ENCODE measurements at regions not wholly inside any gene's neighbourhood (a gene's known extent, or its start where the extent isn't known, plus 50 kb on each side); places are given as distances from the start of the nearest gene placed in this dataset.

GRCh38 chr5:130578354-130578753 lies 586.7 kb downstream of the HINT1 start:
- Mint-ChIP-seq H3K4me3 (no peak overlapping the region), H3K9me3 (no peaks in the 10 kb centered on the region), H3K4me1 (no peaks in the 10 kb centered on the region), H3K27me3 (peaks cover 8% of the 10 kb centered on the region), H3K36me3 (no peaks in the 10 kb centered on the region), H3K27ac (no peak overlapping the region)

GRCh38 chr5:130571076-130571475 lies 594.0 kb downstream of the HINT1 start:
- H3K36me3 Mint-ChIP-seq = no peaks in the 10 kb centered on the region
- no peaks in the 10 kb centered on the region for H3K4me1 Mint-ChIP-seq
- H3K9me3 Mint-ChIP-seq = no peaks in the 10 kb centered on the region
- H3K27ac Mint-ChIP-seq = no peak overlapping the region
- H3K27me3 Mint-ChIP-seq = peaks cover 3% of the 10 kb centered on the region
- H3K4me3 Mint-ChIP-seq = no peak overlapping the region

- H3K36me3 Mint-ChIP-seq = no peaks in the 10 kb centered on the region
- peaks cover 3% of the 10 kb centered on the region for H3K27me3 Mint-ChIP-seq
- peaks cover 4% of the 10 kb centered on the region for H3K9me3 Mint-ChIP-seq
- H3K4me3 Mint-ChIP-seq = no peak overlapping the region
- H3K4me1 Mint-ChIP-seq = no peaks in the 10 kb centered on the region
- no peak overlapping the region for H3K27ac Mint-ChIP-seq
These were observed 596.3 kb downstream of the HINT1 start for GRCh38 chr5:130568791-130569190.

GRCh38 chr5:130555429-130555828 lies 609.6 kb downstream of the HINT1 start:
- no peaks in the 10 kb centered on the region for H3K4me1 Mint-ChIP-seq
- H3K36me3 Mint-ChIP-seq = no peaks in the 10 kb centered on the region
- H3K27me3 Mint-ChIP-seq = peaks cover 11% of the 10 kb centered on the region
- no peak overlapping the region for H3K27ac Mint-ChIP-seq
- no peak overlapping the region for H3K4me3 Mint-ChIP-seq
- H3K9me3 Mint-ChIP-seq = peaks cover 18% of the 10 kb centered on the region

- H3K27ac Mint-ChIP-seq = no peak overlapping the region
- H3K4me1 Mint-ChIP-seq = no peaks in the 10 kb centered on the region
- H3K27me3 Mint-ChIP-seq = peaks cover 1% of the 10 kb centered on the region
- peaks cover 2% of the 10 kb centered on the region for H3K9me3 Mint-ChIP-seq
- no peak overlapping the region for H3K4me3 Mint-ChIP-seq
- no peaks in the 10 kb centered on the region for H3K36me3 Mint-ChIP-seq
These were observed 614.5 kb downstream of the HINT1 start for GRCh38 chr5:130550562-130550928.

GRCh38 chr5:130549884-130550561 lies 615.0 kb downstream of the HINT1 start:
- H3K9me3 Mint-ChIP-seq = peaks cover 7% of the 10 kb centered on the region
- H3K27ac Mint-ChIP-seq = no peak overlapping the region
- H3K4me1 Mint-ChIP-seq = no peaks in the 10 kb centered on the region
- H3K27me3 Mint-ChIP-seq = peaks cover 1% of the 10 kb centered on the region
- no peak overlapping the region for H3K4me3 Mint-ChIP-seq
- no peaks in the 10 kb centered on the region for H3K36me3 Mint-ChIP-seq

- Mint-ChIP-seq H3K27me3 (peaks cover 2% of the 10 kb centered on the region), H3K27ac (no peak overlapping the region), H3K4me1 (no peaks in the 10 kb centered on the region), H3K4me3 (no peak overlapping the region), H3K36me3 (no peaks in the 10 kb centered on the region), H3K9me3 (peaks cover 8% of the 10 kb centered on the region)
These were observed 618.8 kb downstream of the HINT1 start for GRCh38 chr5:130546211-130546610.

- peaks cover 2% of the 10 kb centered on the region for H3K27me3 Mint-ChIP-seq
- H3K36me3 Mint-ChIP-seq = no peaks in the 10 kb centered on the region
- no peak overlapping the region for H3K4me3 Mint-ChIP-seq
- no peak overlapping the region for H3K27ac Mint-ChIP-seq
- H3K4me1 Mint-ChIP-seq = no peaks in the 10 kb centered on the region
- H3K9me3 Mint-ChIP-seq = peaks cover 8% of the 10 kb centered on the region
These were observed 619.8 kb downstream of the HINT1 start for GRCh38 chr5:130545291-130545690.

- Mint-ChIP-seq H3K27ac (no peak overlapping the region), H3K4me1 (no peaks in the 10 kb centered on the region), H3K27me3 (peaks cover 2% of the 10 kb centered on the region), H3K4me3 (no peak overlapping the region), H3K36me3 (no peaks in the 10 kb centered on the region), H3K9me3 (peaks cover 8% of the 10 kb centered on the region)
These were observed 623.3 kb downstream of the HINT1 start for GRCh38 chr5:130541617-130542221.

GRCh38 chr5:130536691-130537090 lies 628.4 kb downstream of the HINT1 start:
- H3K36me3 Mint-ChIP-seq = no peaks in the 10 kb centered on the region
- H3K27ac Mint-ChIP-seq = no peak overlapping the region
- H3K4me3 Mint-ChIP-seq = no peak overlapping the region
- no peaks in the 10 kb centered on the region for H3K27me3 Mint-ChIP-seq
- H3K9me3 Mint-ChIP-seq = no peaks in the 10 kb centered on the region
- no peaks in the 10 kb centered on the region for H3K4me1 Mint-ChIP-seq

- Mint-ChIP-seq H3K36me3 (no peaks in the 10 kb centered on the region), H3K4me3 (no peak overlapping the region), H3K27ac (no peak overlapping the region), H3K27me3 (peaks cover 1% of the 10 kb centered on the region), H3K4me1 (no peaks in the 10 kb centered on the region), H3K9me3 (no peaks in the 10 kb centered on the region)
These were observed 628.5 kb downstream of the CHSY3 start for GRCh38 chr5:130532786-130533185.

- no peak overlapping the region for H3K4me3 Mint-ChIP-seq
- H3K27ac Mint-ChIP-seq = no peak overlapping the region
- no peaks in the 10 kb centered on the region for H3K9me3 Mint-ChIP-seq
- peaks cover 1% of the 10 kb centered on the region for H3K27me3 Mint-ChIP-seq
- no peaks in the 10 kb centered on the region for H3K4me1 Mint-ChIP-seq
- no peaks in the 10 kb centered on the region for H3K36me3 Mint-ChIP-seq
These were observed 625.5 kb downstream of the CHSY3 start for GRCh38 chr5:130529511-130530485.

- H3K27ac Mint-ChIP-seq = no peak overlapping the region
- H3K4me3 Mint-ChIP-seq = no peak overlapping the region
- H3K27me3 Mint-ChIP-seq = peaks cover 1% of the 10 kb centered on the region
- H3K4me1 Mint-ChIP-seq = no peaks in the 10 kb centered on the region
- no peaks in the 10 kb centered on the region for H3K9me3 Mint-ChIP-seq
- no peaks in the 10 kb centered on the region for H3K36me3 Mint-ChIP-seq
These were observed 624.8 kb downstream of the CHSY3 start for GRCh38 chr5:130529111-130529510.

GRCh38 chr5:130528474-130528873 lies 624.2 kb downstream of the CHSY3 start:
- H3K4me1 Mint-ChIP-seq = no peaks in the 10 kb centered on the region

GRCh38 chr5:130526708-130527107 lies 622.4 kb downstream of the CHSY3 start:
- Mint-ChIP-seq H3K9me3 (no peaks in the 10 kb centered on the region), H3K4me3 (no peak overlapping the region), H3K27me3 (peaks cover 2% of the 10 kb centered on the region), H3K27ac (no peak overlapping the region), H3K36me3 (no peaks in the 10 kb centered on the region), H3K4me1 (no peaks in the 10 kb centered on the region)

More at GRCh38 chr5:130528474-130528873, 624.2 kb downstream of the CHSY3 start:
- Mint-ChIP-seq H3K4me3 (no peak overlapping the region), H3K27ac (no peak overlapping the region), H3K9me3 (no peaks in the 10 kb centered on the region), H3K27me3 (peaks cover 1% of the 10 kb centered on the region), H3K36me3 (no peaks in the 10 kb centered on the region)

- Mint-ChIP-seq H3K36me3 (peaks cover 2% of the 10 kb centered on the region), H3K4me1 (no peaks in the 10 kb centered on the region), H3K4me3 (no peak overlapping the region), H3K27ac (no peak overlapping the region), H3K9me3 (peaks cover 6% of the 10 kb centered on the region), H3K27me3 (peaks cover 4% of the 10 kb centered on the region)
These were observed 615.9 kb downstream of the CHSY3 start for GRCh38 chr5:130520211-130520610.

Measured in activated naive CD4-positive, alpha-beta T cell treated with anti-CD3 and anti-CD28 coated beads, Interleukin-2, amount 50 U/mL, for 24 hours (primary cell).